Suprapubic skin (tissue), 4 donors: ENCODE measurements at regions not wholly inside any gene's neighbourhood (a gene's known extent, or its start where the extent isn't known, plus 50 kb on each side); places are given as distances from the start of the nearest gene placed in this dataset.

ENCODE experiments used
- DNase-seq, 2 donors: peaks; one replicate each; pipeline ENCODE4 v3.0.0-alpha.2; 2019; ENCODE audit warnings: low spot score in 2 of 2
- H3K27ac ChIP-seq: fragments of 200-600 bp; sonication (generic); one replicate; pipeline ENCODE4 v1.5.1; 2019
- H3K27me3 ChIP-seq: fragments of 200-600 bp; sonication (generic); one replicate; pipeline ENCODE4 v1.5.1; 2019
- H3K36me3 ChIP-seq: fragments of 200-600 bp; sonication (generic); one replicate; pipeline ENCODE4 v1.5.1; 2019
- H3K4me1 ChIP-seq: fragments of 200-600 bp; sonication (generic); one replicate; pipeline ENCODE4 v1.5.1; 2019
- H3K4me3 ChIP-seq: fragments of 200-600 bp; sonication (generic); one replicate; pipeline ENCODE4 v1.5.1; 2019; ENCODE audit warnings: mild to moderate bottlenecking
- H3K9me3 ChIP-seq: fragments of 200-600 bp; sonication (generic); one replicate; pipeline ENCODE4 v1.5.1; 2019
- EP300 ChIP-seq: sonication (generic); formaldehyde crosslinking; IDR thresholded peaks from one replicate; pipeline ENCODE4 v1.6.1; 2017; ENCODE audit warnings: antibody characterized with exemption
- POLR2A ChIP-seq, 2 donors: fragments of 450-650 bp; IDR thresholded peaks; one replicate each; pipeline ENCODE4 v1.6.1; 2017; ENCODE audit warnings: antibody characterized with exemption in 2 of 2, mild to moderate bottlenecking in 2 of 2, moderate library complexity in 2 of 2
- POLR2AphosphoS5 ChIP-seq, 3 donors: sonication (generic); formaldehyde crosslinking; IDR thresholded peaks; one replicate each; pipeline ENCODE4 v1.6.1; 2017; ENCODE audit warnings: antibody characterized with exemption in 3 of 3
- WGBS: methylation state at CpG from one replicate; pipeline ENCODE4 v1.1.5; 2018; 5-methylcytosine and 5-hydroxymethylcytosine counted together
- TF ChIP-seq, protein P1 (sequence below), 2 donors: fragments of 200-600 bp in 1 of 2; fragments of 450-650 bp in 1 of 2; sonication (generic) in 1 of 2; IDR thresholded peaks; one replicate each; pipeline ENCODE4 v1.5.1; 2016 to 2019; ENCODE audit warnings: antibody characterized with exemption in 2 of 2, mild to moderate bottlenecking in 1 of 2, moderate library complexity in 1 of 2

DNA sequence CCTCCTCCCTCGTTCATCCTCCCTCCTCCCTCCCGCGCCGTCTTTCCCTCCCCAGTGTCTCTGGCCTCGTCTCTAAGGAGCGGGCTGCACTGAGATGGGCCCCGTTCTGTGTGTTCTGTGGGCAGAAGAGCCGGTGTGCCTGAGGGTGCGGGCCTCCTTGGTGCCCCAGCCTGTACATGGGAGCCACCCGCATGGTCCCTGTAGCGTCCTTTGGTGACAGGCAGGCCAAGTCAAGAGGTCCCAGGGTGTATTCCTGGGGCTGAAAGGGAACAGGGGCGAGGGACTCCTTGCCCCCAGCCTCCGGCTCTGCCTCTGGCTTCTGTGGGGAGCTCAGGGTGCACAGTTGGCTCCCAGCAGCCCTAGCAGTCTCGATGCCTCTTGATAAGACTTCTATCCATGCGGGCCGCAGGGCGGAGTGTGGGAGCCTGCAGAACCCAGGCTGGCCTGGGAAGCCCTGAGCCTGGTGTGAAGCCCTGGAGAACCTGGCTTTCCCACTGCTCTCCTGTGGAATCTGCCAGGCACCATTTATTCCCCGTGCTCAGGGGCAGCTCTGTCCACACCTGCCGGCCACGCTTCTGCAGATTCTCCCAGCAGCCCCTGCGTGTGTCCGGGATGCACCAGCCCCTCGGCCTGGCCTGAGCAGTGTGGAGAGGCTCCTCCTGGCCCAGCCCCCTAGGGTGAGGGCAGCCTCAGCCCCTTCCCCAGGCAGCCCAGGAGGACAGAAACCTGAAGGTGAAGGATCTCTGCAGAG lies 181.3 kb downstream of the KIF26A start:
- no peak overlapping the region for H3K27ac ChIP-seq
- no peaks in the 10 kb centered on the region for H3K4me1 ChIP-seq
- whole genome bisulfite sequencing = 85% methylated on average over 18 of the region's 23 CpGs
- H3K36me3 ChIP-seq = no peaks in the 10 kb centered on the region
- H3K9me3 ChIP-seq = no peaks in the 10 kb centered on the region
- peaks cover 48% of the 10 kb centered on the region for H3K27me3 ChIP-seq
- TF ChIP-seq EP300 (no peak), POLR2A (IDR thresholded peaks at IDR 0.05) (no peak), POLR2AphosphoS5 (IDR thresholded peaks at IDR 0.05) (no peak)
- TF ChIP-seq, protein P1, sequence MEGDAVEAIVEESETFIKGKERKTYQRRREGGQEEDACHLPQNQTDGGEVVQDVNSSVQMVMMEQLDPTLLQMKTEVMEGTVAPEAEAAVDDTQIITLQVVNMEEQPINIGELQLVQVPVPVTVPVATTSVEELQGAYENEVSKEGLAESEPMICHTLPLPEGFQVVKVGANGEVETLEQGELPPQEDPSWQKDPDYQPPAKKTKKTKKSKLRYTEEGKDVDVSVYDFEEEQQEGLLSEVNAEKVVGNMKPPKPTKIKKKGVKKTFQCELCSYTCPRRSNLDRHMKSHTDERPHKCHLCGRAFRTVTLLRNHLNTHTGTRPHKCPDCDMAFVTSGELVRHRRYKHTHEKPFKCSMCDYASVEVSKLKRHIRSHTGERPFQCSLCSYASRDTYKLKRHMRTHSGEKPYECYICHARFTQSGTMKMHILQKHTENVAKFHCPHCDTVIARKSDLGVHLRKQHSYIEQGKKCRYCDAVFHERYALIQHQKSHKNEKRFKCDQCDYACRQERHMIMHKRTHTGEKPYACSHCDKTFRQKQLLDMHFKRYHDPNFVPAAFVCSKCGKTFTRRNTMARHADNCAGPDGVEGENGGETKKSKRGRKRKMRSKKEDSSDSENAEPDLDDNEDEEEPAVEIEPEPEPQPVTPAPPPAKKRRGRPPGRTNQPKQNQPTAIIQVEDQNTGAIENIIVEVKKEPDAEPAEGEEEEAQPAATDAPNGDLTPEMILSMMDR (IDR thresholded peaks at IDR 0.05) = no peak
- H3K4me3 ChIP-seq = no peak overlapping the region
- DNase-seq = peak; percentile 40 to 54

DNA sequence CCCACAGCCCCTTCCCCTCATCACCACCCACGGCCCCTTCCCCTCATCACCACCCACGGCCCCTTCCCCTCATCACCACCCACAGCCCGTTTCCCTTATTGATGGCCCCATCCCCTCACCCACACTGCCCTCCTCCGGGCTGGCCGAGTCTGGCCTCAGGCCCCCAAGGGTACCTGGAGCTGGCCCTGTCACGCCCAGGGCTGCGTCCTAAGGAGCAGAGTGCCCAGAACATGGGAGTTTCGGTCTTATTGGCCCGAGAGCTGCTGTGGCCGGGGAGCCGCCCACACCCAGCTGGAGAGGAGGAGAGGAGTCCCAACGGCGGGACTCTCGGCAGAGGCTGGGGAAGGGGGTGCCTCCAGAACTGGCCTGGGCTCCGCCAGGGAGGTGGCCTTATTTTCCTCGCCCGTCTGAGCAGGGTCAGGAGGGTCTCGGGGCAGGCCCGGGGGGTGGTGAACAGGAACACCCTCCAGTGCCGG lies 182.3 kb downstream of the KIF26A start:
- no peak overlapping the region for H3K4me3 ChIP-seq
- no peaks in the 10 kb centered on the region for H3K36me3 ChIP-seq
- H3K27ac ChIP-seq = no peak overlapping the region
- H3K9me3 ChIP-seq = no peaks in the 10 kb centered on the region
- 33% methylated on average over 17 of the region's 20 CpGs for WGBS
- no peaks in the 10 kb centered on the region for H3K4me1 ChIP-seq
- peak; percentile 55 to 59 for DNase-seq
- no peak for TF ChIP-seq POLR2AphosphoS5 (IDR thresholded peaks at IDR 0.05)
- TF ChIP-seq, protein P1 (IDR thresholded peaks at IDR 0.05) = no peak
- no peak for TF ChIP-seq EP300
- no peak for TF ChIP-seq POLR2A (IDR thresholded peaks at IDR 0.05)
- H3K27me3 ChIP-seq = peaks cover 48% of the 10 kb centered on the region

DNA sequence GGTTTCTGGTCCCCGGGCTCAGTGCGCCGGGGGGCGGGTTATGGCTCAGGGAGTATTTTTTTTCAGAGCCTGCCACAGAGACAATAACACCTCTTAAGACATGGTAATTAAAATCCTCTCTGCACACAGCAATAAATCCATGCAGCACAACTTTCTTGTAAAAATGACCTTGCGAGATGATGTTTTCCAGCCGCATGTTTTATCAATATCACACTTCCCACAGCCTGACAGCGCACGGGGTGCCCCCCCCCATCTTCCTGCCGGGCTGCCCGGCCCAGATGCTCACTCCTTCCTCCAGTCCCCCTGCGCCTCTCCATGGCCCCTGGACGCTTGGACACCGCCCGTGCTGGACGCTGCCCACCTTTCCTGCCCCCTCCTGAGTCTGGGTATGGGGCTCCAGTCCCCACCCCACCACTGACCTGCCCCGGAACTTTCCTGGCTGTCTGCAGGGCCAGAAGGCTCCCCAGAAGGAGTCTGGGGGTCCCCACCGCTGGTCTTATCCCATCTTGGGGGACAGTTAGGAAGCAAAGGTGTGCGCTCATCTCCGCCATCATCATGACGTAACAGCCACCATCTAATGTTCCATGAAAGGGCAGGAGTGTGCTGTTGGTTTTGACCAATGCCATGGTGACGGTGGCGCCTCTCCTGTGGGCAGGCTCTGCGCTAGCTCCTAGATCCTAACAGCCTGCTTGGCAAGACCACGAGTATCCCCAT lies 182.9 kb downstream of the KIF26A start:
- H3K27me3 ChIP-seq = peaks cover 48% of the 10 kb centered on the region
- TF ChIP-seq POLR2A (IDR thresholded peaks at IDR 0.05) (no peak), POLR2AphosphoS5 (IDR thresholded peaks at IDR 0.05) (no peak), EP300 (no peak)
- TF ChIP-seq, protein P1 (IDR thresholded peaks at IDR 0.05) = no peak
- peak; percentile 36 to 65 for DNase-seq

DNA sequence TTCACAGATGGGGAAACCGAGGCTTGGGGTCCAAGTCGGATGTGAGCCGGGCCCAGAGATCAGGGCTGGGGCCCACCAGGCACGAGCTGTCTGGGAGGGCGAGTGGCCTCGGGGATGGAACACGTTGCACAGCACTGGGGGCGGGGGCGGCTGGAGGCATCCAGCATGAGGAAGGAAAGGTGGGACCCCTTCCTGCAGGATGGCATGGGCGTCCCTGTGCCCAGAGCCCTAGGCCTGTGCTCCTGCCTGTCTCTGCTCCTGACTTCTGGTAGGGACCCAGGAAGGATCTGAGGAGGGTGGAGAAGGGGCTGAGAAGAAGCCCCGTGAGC lies 183.4 kb downstream of the KIF26A start:
- H3K27me3 ChIP-seq = peaks cover 48% of the 10 kb centered on the region
- no peak overlapping the region for H3K4me3 ChIP-seq
- DNase-seq = peak; percentile 48 to 69
- WGBS = 78% methylated on average over 10 of the region's 11 CpGs
- H3K27ac ChIP-seq = no peak overlapping the region
- H3K9me3 ChIP-seq = no peaks in the 10 kb centered on the region
- no peaks in the 10 kb centered on the region for H3K4me1 ChIP-seq
- H3K36me3 ChIP-seq = no peaks in the 10 kb centered on the region
- TF ChIP-seq, protein P1 (IDR thresholded peaks at IDR 0.05) = no peak
- TF ChIP-seq POLR2AphosphoS5 (IDR thresholded peaks at IDR 0.05) (no peak), EP300 (no peak)

More for the DNA sequence above, 182.9 kb downstream of the KIF26A start:
- Histone ChIP-seq H3K36me3 (no peaks in the 10 kb centered on the region), H3K4me3 (no peak overlapping the region), H3K9me3 (no peaks in the 10 kb centered on the region), H3K27ac (no peak overlapping the region), H3K4me1 (no peaks in the 10 kb centered on the region)
- WGBS = 66% methylated on average over 23 of the region's 24 CpGs
